ENCODE measurements at regions not wholly inside any gene's neighbourhood (a gene's known extent, or its start where the extent isn't known, plus 50 kb on each side); places are given as distances from the start of the nearest gene placed in this dataset.

- TF ChIP-seq EZH2 (IDR thresholded peaks at IDR 0.05; ENCODE audit: borderline replicate concordance, insufficient read depth, low read depth, low read length, poor library complexity, severe bottlenecking) (no peak), CTCF (IDR thresholded peaks at IDR 0.05) (no peak)
These were observed 100.6 kb upstream of the F9 start for GRCh38 chrX:139429913-139430312.
